HG03521 (cell line): ENCODE measurements at regions not wholly inside any gene's neighbourhood (a gene's known extent, or its start where the extent isn't known, plus 50 kb on each side); places are given as distances from the start of the nearest gene placed in this dataset.
"Not testable (repeated sequence)": the region's sequence is repeated elsewhere in the genome, so short reads cannot be mapped to it uniquely, and the experiment has no call there.

Experiments
- ATAC-seq: cut with Tn5 transposase; IDR thresholded peaks from one replicate; pipeline ENCODE4 v1.9.1; 2021; ENCODE audit warnings: mild to moderate bottlenecking, moderate library complexity; ENCODE audit not compliant: unreplicated experiment

DNA sequence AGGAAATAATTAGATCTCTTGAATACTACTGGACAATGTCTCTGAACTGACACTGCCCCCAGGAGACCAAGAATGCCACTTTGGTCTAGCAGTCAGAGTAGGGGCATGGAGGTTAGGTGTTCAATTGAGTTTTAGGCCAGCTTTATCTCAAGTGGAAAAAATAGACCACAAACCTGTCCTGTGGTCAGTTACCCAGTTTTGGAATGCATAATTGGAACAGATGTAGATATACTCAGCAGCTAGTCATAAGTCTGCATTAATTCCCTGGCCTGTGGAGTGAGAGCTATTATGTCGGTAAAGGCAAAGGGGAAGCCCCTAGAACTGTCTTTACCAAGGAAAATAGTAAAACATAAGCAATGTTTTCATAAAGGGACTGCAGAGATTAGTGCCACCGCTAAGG, 587.7 kb downstream of the GLUD2 start:
- no peak for ATAC-seq

DNA sequence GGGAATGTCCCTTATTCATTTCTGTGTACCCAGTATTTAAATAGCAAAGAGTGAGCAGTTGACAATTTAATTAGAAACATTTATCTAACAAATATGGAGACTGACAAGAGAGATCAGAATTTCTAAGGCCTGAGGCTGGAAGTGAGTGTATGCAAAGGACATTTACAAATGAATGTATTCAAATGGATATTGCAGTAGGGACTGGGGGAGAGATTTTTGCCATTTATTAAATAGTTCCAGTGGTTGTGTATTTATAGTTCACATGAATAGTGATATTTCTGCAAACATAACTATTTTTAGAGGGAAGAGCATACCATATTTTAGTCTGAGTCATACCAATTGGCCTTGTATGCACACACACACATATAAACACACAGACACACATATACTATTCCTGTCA, 592.4 kb downstream of the GLUD2 start:
- ATAC-seq: no peak

DNA sequence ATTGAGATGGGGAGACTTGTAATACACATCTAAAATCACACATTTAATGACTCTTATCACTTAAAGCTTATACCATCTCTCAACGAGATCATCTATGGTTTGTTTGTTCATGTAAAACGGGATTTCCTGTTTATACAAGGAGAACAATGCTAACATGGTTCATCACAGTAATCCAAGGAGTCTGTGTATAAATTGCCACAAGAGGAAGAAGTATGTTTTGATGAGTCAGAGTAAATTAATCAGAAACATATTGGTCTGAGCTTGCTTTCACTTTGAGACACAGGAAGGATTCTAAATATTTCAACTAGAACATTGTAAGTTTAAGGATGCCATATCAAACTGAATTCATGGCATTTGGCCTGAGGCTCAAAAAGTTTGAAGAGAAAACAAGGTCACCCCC, 594.1 kb downstream of the GLUD2 start:
- ATAC-seq: no peak

DNA sequence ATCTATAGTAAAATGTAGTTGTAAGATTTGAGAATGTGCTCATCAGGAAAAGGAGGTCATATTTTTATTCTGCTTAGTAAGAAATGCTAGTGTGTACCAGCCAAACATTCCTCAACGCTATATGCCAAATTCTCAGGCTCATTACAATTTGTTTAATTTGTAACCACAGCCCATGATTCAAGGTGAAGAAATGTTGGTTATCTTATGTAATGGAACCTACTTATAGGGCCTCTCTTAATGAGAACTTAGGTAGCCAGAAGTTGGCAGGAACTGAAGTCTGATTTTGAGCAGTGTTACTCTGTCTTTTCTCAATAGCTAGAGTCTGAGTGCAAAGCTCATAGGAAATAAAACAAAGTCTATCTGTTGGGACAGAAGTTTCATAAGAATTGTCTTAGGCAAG, 595.0 kb downstream of the GLUD2 start:
- no peak for ATAC-seq

DNA sequence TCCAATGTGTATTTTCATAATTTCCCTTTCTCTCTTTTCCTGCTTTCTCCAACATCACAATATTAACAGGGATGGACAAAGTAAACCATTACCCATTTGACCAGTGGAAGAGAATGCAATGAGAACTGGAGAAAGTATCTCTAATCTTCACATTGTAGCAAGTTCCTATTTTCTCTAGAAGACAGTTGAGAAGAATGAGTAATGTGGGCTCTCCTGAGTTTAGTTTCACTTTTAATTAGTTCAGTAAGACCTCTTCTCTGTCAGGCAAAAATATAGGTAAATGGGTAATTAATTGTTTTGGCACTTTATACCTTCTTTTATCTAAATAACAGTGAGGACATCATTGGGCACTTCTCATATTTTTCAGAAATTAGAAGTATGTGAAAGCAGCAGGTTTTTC, 602.0 kb downstream of the GLUD2 start:
- no peak for ATAC-seq

DNA sequence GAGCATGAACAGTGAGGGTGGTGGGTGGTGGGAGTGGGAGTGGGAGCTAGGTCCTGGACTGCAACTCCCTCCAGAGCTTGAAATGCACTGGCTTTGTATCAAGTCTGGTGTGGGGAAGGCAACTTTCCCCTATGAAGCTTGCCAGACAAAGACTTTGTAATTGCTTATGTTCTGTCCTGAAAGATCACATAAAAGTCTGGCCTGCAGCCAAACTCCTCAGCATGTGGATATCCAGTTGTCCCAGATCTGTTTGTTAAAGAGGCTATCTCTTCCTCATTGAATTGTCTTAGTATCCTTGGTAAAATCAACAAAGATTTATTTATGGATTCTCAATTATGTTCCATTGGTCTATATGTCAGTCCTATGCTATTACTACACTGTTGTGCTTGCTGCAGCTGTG, 607.9 kb downstream of the GLUD2 start:
- ATAC-seq: no peak

DNA sequence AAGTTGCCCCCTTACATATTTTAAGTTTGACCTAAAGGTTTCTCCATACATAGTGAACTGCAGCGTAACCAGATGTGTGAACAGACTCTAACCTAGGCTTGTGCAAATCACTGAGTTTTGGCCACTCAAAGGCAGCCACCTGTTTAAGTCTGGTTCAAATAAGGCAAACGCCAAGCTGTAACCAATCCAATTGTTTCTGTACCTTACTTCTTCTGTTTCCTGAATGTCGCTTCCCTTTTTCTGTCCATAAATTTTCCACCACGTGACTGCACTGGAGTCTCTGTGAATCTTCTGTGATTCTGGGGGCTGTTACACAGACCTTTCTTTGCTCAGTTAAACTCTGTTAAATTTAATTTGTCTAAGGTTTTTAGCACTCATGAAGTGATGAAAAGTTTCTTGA, 618.8 kb downstream of the GLUD2 start:
- no peak for ATAC-seq

DNA sequence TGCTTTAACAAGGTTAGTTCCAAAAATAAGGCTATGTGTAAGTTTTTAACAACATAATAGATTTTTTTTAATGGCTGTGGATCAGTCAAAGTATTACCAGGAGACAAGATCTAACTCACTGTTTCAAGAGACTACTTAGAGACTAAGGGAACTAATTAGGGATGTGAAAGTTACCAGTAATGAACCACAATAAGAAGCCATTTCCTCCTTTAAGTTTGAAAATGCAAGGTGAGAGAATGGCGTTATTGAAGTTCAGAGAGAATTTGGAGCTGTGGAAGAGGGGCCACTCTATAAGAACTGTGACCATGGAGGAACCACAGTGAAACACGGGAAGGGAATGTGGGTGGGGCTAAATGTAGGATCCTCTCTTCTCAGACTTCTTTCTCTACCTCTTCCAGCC, 624.2 kb downstream of the GLUD2 start:
- ATAC-seq: no peak

DNA sequence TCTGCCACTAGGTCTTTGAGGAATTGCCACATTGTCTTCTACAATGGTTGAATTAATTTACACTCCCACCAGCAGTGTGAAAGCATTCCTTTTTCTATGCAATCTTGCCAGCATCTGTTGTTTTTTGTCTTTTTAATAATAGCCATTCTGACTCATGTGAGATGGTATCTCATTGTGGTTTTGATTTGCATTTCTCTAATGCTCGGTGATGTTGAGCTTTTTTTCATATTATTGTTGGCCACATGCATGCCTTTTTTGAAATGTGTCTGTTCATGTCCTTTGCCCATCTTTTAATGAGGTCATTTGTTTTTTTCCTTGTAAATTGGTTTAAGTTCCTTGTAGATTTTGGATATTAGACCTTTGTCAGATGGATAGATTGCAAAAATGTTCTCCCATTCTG, 661.8 kb downstream of the GLUD2 start:
- ATAC-seq: not testable (repeated sequence)

DNA sequence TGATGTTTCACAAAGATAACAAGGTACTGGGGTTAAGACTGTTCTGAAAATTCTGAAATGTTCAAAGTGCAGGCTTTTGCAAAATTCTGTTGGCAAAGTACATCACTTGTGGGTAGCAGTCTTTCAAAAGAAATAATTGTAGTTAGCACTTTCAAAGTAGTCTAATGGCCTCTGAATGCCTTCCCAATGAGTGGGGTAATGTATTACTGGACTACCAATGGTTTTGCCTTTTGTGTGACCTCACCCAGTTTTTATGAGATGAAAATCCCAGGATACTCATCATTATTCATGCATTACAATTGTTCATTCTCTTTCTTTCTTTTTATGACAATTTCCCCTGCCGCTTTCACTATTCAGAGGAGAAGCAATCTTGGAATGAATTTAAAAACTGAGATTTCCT, 686.1 kb downstream of the GLUD2 start:
- ATAC-seq: no peak

DNA sequence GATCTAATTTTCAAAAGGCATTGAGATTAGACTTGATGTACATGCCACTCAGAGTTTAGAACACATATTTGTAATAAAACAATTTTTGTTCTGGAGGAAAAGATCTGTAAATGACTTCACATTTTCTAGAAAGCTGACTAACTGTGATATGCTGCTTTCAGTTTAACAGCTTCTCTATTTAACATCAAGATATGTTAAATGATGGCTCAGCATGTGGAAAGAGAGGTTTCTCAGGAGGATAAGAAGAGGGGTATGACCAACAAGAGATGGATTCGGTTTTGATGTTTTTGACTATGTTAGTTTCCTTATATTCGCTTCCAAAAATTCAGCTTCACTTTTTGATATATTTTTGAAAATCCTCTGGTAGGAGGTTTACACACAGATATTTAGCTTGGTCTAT, 698.7 kb downstream of the GLUD2 start:
- ATAC-seq: no peak

DNA sequence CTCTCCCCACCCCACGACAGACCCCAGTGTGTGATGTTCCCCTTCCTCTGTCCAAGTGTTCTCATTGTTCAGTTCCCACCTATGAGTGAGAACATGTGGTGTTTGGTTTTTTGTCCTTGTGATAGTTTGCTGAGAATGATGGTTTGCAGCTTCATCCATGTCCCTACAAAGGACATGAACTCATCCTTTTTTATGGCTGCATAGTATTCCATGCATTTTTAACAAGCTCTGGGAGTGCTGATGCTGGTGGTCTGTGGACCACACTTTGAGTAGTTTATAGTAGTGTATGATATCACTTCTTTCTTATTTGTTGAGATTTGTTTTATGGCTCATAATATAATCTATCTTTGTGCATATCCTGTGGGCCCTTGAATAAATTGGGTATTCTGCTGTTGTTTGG, 706.2 kb downstream of the GLUD2 start:
- ATAC-seq: not testable (repeated sequence)

DNA sequence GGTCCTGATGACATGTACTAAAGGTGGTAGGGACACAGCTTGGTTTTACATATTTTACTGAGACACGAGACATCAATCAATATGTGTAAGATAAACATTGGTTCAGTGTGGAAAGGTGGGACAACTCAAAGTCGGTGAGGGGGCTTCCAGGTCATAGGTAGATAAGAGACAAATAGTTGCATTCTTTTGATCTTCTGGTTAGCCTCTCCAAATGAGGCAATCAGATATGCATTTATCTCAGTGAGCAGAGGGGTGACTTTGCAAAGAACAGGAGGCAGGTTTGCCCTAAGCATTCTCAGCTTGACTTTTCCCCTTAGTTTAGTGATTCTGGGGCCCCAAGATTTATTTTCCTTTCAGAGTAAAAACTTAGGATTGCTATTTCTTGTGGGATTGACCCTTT, 706.9 kb downstream of the GLUD2 start:
- no peak for ATAC-seq

DNA sequence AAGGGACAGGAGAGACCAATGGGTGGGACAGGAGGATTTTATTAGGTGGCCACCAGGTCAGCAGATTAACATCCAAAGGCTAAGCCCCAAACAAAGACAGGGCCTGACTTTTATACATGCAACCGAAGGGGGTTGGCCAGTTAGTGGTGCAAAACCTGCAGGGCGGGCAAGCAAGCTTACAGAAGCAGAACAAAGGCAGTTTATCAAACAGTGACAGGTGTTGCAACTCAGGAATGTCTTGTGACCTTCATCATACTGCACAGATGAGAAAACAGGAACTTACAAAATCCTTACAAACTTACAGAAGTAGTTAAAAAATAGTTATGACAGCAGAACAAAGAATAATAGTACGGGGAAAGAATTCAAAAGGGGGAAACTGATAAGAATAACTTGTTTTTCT, 708.1 kb downstream of the GLUD2 start:
- ATAC-seq: no peak

DNA sequence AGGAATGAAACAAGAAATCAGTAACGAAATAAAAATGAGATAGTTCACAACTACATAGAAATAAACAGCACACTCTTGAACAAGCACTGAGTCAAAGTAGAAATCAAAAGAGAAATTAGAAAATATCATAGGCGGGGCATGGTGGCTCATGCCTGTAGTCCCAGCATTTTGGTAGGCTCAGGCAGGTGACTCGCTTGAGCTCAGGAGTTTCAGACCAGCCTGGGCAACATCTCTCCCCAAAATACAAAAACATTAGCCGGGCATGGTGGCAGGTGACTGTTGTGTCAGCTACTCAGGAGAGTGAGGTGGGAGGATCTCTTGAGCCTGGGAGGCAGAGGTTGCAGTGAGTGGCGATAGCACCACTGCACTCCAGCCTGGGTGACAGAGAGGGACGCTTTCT, 714.4 kb downstream of the GLUD2 start:
- no peak for ATAC-seq

DNA sequence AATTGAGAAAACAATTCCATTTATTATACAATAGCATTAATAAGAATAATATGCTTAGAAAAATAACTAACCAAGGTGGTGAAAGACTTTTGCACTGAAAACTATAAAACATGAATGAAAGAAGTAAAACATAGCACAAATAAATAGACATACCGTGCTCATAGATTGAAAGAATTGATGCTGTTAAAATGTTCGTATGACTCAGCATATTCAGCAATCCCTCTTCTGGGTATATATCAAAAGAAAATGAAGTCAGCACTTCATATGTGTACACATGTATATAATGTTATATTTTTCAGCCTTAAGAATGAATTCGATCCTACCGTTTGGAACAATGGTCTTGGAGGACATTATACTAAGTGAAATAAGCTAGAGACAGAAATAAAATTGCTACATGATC, 716.3 kb downstream of the GLUD2 start:
- ATAC-seq: no peak

DNA sequence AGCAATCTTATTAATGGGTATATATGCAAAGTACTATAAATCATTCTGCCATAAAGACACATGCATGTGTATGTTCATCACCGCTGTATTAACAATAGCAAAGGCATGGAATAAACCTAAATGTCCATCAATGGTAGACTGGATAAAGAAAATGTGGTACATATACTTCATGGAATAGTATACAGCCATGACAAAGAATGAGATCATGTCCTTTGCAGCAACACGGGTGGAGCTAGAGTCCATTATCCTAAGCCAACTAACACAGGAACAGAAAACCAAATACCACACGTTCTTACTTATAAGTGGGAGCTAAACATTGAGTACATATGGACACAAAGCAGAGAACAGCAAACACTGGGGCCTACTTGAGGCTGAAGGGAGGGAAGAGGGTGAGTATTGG, 720.8 kb downstream of the GLUD2 start:
- ATAC-seq: not testable (repeated sequence)

DNA sequence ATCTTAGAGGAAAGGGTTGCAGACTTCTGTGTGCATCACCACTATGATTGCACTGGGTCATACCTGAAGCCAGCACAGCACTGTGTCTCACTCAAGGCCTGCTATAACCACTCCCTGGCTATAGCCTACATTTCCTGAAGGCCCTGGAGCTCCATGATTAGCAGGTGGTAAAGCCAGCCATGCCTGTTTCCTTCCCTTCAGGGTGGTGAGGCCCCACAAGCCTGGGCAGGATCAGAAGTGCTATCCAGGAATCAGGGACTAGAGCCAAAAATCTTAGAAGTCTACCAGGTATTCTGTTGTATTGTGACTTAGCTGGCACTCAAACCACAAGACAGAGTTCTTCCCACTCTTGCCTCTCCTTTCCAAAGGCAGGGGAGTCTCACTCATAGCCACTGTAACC, 734.6 kb downstream of the GLUD2 start:
- ATAC-seq: no peak

DNA sequence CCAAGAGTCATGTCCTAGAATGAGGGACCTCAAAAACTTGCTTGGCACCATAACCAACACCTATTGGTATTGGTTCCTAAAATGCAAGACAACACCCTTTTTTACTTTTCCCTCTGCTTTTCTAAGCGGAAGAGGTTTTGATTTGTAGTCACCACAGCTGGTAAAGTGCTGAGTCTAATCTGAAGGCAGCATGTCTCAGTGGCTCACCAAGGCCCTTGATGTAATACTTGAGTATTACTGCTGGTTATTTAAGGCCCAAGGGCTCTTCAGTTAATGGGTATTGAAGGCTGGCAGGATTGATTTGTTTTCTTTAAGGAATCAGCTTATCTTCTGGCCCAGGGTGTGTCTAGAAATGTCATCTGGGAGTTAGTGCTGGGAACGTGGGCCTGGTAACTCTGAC, 735.1 kb downstream of the GLUD2 start:
- no peak for ATAC-seq

DNA sequence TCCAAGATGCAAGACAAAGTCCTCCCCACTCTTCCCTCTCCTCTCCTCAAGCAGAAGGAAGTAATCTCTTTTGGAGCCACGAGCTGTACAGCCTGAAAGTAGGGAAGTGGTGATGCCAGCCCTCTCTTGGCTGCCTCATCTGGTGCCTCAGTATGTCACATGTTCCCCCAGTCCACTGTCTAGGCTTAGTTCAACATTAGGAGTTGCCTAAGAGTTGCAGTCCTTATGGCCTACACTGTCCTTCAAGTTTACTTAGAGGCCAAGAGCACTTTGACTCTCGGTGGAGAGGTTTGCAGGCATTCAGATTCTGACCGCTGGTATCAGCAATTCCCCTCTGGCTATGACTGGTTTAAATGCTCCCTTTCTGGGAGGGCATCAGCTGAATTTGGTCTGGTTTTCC, 735.6 kb downstream of the GLUD2 start:
- no peak for ATAC-seq

DNA sequence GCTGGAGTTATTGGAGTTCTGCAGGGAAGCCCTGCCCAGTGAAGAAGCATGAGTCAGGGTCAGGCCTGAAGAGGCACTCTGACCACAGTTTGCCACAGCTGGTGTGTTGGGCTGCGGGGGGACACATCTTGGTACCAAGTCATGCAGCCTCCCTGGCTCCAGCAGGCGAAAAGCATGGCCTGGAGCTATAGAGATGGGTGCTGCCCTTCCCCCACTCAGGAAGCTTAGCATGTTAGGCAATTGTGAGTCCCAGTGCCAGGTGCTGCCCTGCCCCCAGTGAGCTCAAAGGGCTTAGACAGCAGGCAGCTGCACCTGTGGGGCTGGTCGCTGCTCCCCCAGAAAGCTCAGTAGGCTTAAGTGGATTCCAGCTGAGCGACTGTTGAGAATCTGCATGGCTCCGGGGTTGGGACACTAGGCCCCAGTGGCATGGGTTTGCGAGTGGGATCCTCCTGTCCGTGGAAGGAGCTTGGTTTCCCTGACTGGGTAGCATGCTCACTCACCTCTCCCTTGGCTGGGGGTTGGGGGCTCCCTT, 755.5 kb downstream of the GLUD2 start:
- ATAC-seq: no peak

DNA sequence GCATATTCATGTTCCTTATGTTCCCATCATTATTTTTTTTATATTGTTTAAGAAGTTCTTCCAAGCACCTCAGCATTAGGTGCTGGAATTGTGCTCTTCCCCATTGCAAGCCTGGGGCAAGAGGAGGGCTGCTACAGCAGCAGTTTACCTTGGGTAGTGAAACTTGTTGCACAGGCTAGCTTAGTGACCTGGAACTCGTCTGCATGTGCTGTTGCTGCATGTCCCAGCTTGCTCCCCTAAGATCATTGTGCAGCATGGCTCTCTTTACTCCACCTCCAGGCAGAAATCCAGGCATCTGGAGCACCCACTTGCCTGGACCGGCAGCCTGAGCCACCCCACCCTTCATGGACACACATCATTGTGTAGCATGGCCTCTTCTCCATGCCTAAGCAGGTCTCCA, 776.0 kb downstream of the GLUD2 start:
- no peak for ATAC-seq

DNA sequence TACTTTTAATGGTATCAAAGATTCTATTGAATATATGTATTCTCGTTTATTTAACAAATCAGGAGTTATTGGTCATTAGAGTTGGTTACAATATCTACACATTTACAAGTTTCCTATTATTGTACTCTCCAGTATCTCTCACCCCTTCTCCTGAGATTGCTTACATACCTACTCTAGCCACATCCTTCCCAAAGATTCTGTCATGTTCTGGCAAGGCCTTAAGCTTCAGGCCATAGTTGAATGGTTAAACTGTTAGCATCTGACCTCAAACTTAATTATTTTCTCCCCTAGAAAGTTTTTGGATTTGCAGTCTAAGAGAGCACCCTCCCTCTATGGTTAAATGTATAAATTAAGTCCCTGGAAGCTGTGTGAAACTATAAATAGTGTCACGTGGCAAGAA, 784.2 kb downstream of the GLUD2 start:
- no peak for ATAC-seq

DNA sequence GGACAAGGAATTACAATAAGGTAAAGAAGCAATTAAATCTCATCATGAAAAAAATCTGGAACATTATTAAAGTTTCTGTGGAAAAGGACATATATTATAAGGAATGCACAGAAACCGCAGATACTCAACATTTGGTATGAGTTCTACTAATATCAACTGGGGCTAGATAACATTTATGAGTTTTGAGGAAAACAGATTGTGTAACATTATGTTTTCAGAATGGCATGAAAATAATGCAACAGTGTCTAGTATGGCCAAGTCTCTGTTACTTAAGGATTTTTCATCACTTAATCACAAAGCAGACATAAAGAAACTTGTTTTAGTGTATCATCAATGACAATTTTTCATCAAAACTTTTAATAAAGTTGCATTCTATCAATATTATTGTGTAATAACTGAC, 785.0 kb downstream of the GLUD2 start:
- ATAC-seq: no peak
